Neuronal stem cell (in vitro differentiated cells): ENCODE measurements at regions not wholly inside any gene's neighbourhood (a gene's known extent, or its start where the extent isn't known, plus 50 kb on each side); places are given as distances from the start of the nearest gene placed in this dataset.

Experiments used
- DNase-seq: peaks from one replicate; pipeline ENCODE4 v3.0.0-alpha.2; 2013; ENCODE audit warnings: low spot score
- H2AFZ ChIP-seq: one replicate; pipeline ENCODE4 v1.6.1; 2013; ENCODE audit warnings: mild to moderate bottlenecking, low read length, inconsistent platforms
- H2AK5ac ChIP-seq: 2 replicates; pipeline ENCODE4 v1.6.1; 2013; ENCODE audit warnings: low read depth, mild to moderate bottlenecking, inconsistent platforms, low read length, moderate library complexity, mixed read lengths
- H2BK120ac ChIP-seq: 2 replicates; pipeline ENCODE4 v1.6.1; 2013; ENCODE audit warnings: low read depth, mild to moderate bottlenecking, inconsistent platforms, low read length, moderate library complexity, mixed read lengths
- H2BK12ac ChIP-seq: one replicate; pipeline ENCODE4 v1.6.1; 2013; ENCODE audit warnings: low read length, inconsistent platforms
- H2BK15ac ChIP-seq: 2 replicates; pipeline ENCODE4 v1.6.1; 2013; ENCODE audit warnings: mild to moderate bottlenecking, low read length, inconsistent platforms, mixed read lengths
- H2BK5ac ChIP-seq: one replicate; pipeline ENCODE4 v1.6.1; 2013; ENCODE audit warnings: inconsistent platforms, mild to moderate bottlenecking, low read length, moderate library complexity
- H3K14ac ChIP-seq: one replicate; pipeline ENCODE4 v1.6.1; 2013; ENCODE audit warnings: low read length, inconsistent platforms
- H3K18ac ChIP-seq: 2 replicates; pipeline ENCODE4 v1.6.1; 2013; ENCODE audit warnings: low read length, inconsistent platforms
- H3K23ac ChIP-seq: 2 replicates; pipeline ENCODE4 v1.6.1; 2013; ENCODE audit warnings: low read depth, mild to moderate bottlenecking, mixed read lengths, low read length, inconsistent platforms; ENCODE audit not compliant: poor library complexity
- H3K27ac ChIP-seq: replicated peaks from 3 replicates; pipeline ENCODE4 v1.5.1; 2013; ENCODE audit warnings: low read length, inconsistent platforms
- H3K27me3 ChIP-seq, 3 experiments: 2 replicates each; pipeline ENCODE4 v1.6.1; 2013; ENCODE audit warnings: low read length in 3 of 3, mild to moderate bottlenecking in 2 of 3, inconsistent platforms in 1 of 3, low read depth in 1 of 3, mixed read lengths in 1 of 3, moderate library complexity in 1 of 3; ENCODE audit not compliant: control insufficient read depth in 3 of 3, insufficient read depth in 3 of 3
- H3K36me3 ChIP-seq, 2 donors: replicated peaks in 1 of 2; 2 replicates each; pipeline ENCODE4 v1.6.1; 2013; ENCODE audit warnings: low read length in 2 of 2; ENCODE audit not compliant: control insufficient read depth in 2 of 2, insufficient read depth in 2 of 2
- H3K4ac ChIP-seq: 2 replicates; pipeline ENCODE4 v1.6.1; 2013; ENCODE audit warnings: inconsistent platforms, mild to moderate bottlenecking, low read length, moderate library complexity
- H3K4me1 ChIP-seq, 2 donors: 1 replicate in 1 of 2; 2 replicates in 1 of 2; pipeline ENCODE4 v1.6.1; 2013; ENCODE audit warnings: low read length in 2 of 2, low read depth in 1 of 2; ENCODE audit not compliant: control insufficient read depth in 2 of 2, insufficient read depth in 1 of 2
- H3K4me2 ChIP-seq: one replicate; pipeline ENCODE4 v1.6.1; 2013; ENCODE audit warnings: mild to moderate bottlenecking, low read length, inconsistent platforms; ENCODE audit not compliant: insufficient read depth, poor library complexity, severe bottlenecking
- H3K4me3 ChIP-seq, 2 donors: 2 replicates each; pipeline ENCODE4 v1.5.1; 2013; ENCODE audit warnings: low read length in 2 of 2, mild to moderate bottlenecking in 2 of 2, inconsistent platforms in 1 of 2, moderate library complexity in 1 of 2
- H3K79me1 ChIP-seq: one replicate; pipeline ENCODE4 v1.6.1; 2013; ENCODE audit warnings: low read depth, mild to moderate bottlenecking, inconsistent platforms, low read length, moderate library complexity
- H3K9ac ChIP-seq: one replicate; pipeline ENCODE4 v1.6.1; 2013; ENCODE audit warnings: mild to moderate bottlenecking, low read depth, low read length, inconsistent platforms; ENCODE audit not compliant: poor library complexity
- H3K9me3 ChIP-seq, 2 donors: replicated peaks in 1 of 2; 2 replicates each; pipeline versions ENCODE3 to v1.6.1; 2013; ENCODE audit warnings: low read length in 2 of 2, mild to moderate bottlenecking in 2 of 2, inconsistent platforms in 1 of 2, low read depth in 1 of 2, mixed read lengths in 1 of 2, moderate library complexity in 1 of 2; ENCODE audit not compliant: control insufficient read depth in 2 of 2, insufficient read depth in 1 of 2
- H4K8ac ChIP-seq: one replicate; pipeline ENCODE4 v1.6.1; 2013; ENCODE audit warnings: low read depth, mild to moderate bottlenecking, inconsistent platforms, low read length, moderate library complexity
- H4K91ac ChIP-seq: one replicate; pipeline ENCODE4 v1.6.1; 2013; ENCODE audit warnings: low read length, low read depth, mild to moderate bottlenecking, inconsistent platforms; ENCODE audit not compliant: poor library complexity
- WGBS, 2 donors: extraction: QIAGEN DNeasy Blood & Tissue Kit; methylation state at CpG; one replicate each; pipeline ENCODE4 v1.1.7; 2013; ENCODE audit warnings: missing lambda C conversion rate in 2 of 2, mixed read lengths in 1 of 2; ENCODE audit not compliant: insufficient read length in 2 of 2, insufficient replicate concordance in 1 of 2; ENCODE audit errors: extremely low coverage in 2 of 2; 5-methylcytosine and 5-hydroxymethylcytosine counted together

DNA sequence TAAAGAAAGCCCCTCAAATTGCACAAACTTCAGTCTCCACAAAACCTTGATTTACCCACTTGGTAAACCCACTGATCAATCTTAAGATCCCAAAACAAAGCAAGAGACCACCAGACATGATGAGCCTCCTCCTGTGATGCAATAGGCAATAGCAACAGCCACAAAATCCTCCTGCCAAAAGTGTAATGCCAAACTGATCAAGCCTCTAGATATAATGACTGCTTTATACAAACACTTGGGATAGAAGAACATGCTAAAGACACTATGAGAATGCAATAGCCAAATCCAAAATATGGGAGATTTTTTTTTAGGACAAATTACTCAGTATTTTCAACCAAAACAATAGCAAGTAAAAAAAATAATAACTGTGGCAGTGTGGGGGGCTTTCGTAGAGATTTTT is 64.9 kb upstream of the PTGFRN start:
- Histone ChIP-seq H3K4me1 (no peaks in the 10 kb centered on the region), H2AFZ (no peak overlapping the region), H3K4ac (no peak overlapping the region), H3K23ac (no peak overlapping the region), H2BK15ac (no peak overlapping the region), H3K4me2 (no peak overlapping the region), H3K36me3 (no peaks in the 10 kb centered on the region), H3K14ac (no peak overlapping the region), H3K79me1 (no peaks in the 10 kb centered on the region), H4K8ac (no peak overlapping the region), H2BK120ac (no peak overlapping the region), H2AK5ac (no peak overlapping the region), H3K27me3 (no peaks in the 10 kb centered on the region), H2BK5ac (no peak overlapping the region), H4K91ac (no peak overlapping the region), H3K27ac (no peak overlapping the region), H3K4me3 (no peak overlapping the region), H2BK12ac (no peak overlapping the region), H3K9ac (no peak overlapping the region), H3K9me3 (no peaks in the 10 kb centered on the region), H3K18ac (no peak overlapping the region)
- DNase-seq = no peak
- no CpG with 5 or more reads among the region's 1 CpG for WGBS, 2 donors

DNA sequence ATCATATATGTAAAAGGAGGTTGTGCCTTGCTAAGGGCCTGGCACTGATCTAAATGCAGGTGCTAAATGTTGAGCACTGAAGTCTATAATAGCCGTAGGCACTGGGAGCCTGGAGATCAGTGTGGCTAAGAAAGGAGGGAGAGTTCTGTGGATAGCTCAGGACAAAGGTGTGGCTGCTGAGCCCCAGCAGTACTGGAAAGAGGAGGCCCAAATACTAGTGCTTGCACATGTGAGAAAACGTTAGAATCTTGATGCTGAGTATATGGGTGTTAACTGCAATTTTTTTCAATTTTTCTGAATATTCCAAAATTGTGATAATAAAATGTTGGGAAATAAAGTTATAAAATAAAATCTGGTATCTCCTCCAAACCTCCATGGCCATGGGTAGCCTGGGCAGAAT is 62.5 kb upstream of the PTGFRN start:
- H3K27ac ChIP-seq = no peak overlapping the region
- no CpG with 5 or more reads among the region's 2 CpGs for WGBS, 2 donors

DNA sequence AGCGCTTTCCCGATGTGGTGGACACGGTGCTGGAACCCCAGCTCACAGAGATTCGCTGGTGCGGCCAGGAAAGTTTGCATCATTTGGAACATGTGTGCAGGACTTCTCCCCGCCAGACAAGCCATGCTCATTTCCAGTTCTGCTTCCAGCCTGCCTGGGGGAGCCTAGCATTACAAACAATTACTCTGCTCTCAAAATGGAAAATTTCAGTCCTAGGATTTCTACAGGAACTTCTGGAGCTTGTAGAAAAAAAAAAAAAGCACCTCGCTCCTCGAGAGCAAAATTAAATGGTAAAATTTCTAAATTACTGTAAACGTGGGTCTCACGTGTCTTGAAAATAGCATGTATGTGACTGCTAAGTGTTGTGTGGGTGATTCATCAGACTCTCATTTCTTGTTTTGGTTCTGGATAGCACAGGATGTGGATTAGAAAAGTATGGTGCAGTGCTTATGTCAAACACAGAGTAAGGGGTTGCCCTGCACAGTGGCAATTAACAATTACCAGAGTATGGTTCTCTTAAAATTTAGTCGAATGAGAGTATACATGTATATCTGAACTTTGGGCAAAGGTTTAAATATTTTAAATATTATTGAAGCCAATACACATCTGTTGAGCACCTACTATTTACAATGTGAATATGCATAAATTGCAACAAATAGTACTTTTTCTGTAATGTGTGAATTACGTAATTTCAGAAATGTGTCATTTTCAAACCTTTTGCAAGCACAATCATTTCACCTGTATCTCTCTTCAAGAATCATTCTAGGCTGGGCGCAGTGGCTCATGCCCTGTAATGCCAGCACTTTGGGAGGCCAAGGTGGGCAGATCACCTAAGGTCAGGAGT is 61.8 kb upstream of the PTGFRN start:
- no CpG with 5 or more reads among the region's 13 CpGs for WGBS, 2 donors
- Histone ChIP-seq H3K4me3 (no peak overlapping the region), H3K27ac (no peak overlapping the region)

More for the DNA sequence above, 62.5 kb upstream of the PTGFRN start:
- H3K4me2 ChIP-seq = no peak overlapping the region
- no peak overlapping the region for H3K9ac ChIP-seq
- H3K27me3 ChIP-seq = no peaks in the 10 kb centered on the region
- H3K18ac ChIP-seq = no peak overlapping the region
- no peaks in the 10 kb centered on the region for H3K36me3 ChIP-seq
- H2AK5ac ChIP-seq = no peak overlapping the region
- no peak overlapping the region for H3K14ac ChIP-seq
- H3K23ac ChIP-seq = no peak overlapping the region
- no peak overlapping the region for H3K4ac ChIP-seq
- no peak overlapping the region for H4K8ac ChIP-seq
- no peak overlapping the region for H4K91ac ChIP-seq
- no peak for DNase-seq
- peaks cover 0 to 5% of the 10 kb centered on the region in 2 donors for H3K4me1 ChIP-seq
- no peaks in the 10 kb centered on the region for H3K79me1 ChIP-seq
- no peak overlapping the region for H3K4me3 ChIP-seq
- no peak overlapping the region for H2BK5ac ChIP-seq
- H2BK120ac ChIP-seq = no peak overlapping the region
- no peak overlapping the region for H2BK12ac ChIP-seq
- H3K9me3 ChIP-seq = no peaks in the 10 kb centered on the region
- no peak overlapping the region for H2BK15ac ChIP-seq
- H2AFZ ChIP-seq = no peak overlapping the region

DNA sequence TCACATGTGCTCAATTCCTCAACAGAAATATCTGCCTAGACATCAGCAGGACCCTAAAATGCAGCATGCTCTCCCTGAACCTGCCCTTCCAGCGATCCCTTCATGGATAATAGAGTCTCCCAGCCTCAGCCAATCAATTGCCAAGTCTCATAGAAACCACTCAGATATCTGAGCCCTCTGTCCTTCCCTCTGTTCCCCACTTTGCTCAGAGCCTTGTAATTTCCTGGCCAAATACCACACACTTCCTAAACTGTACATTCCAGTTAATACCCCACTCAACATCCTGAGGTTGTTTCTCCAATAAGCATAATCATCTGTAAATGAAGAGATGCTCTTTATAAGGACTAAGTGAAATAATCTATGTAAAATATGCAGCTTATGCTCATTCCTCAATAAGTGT is 59.3 kb upstream of the PTGFRN start:
- H3K14ac ChIP-seq = no peak overlapping the region
- no peaks in the 10 kb centered on the region for H3K27me3 ChIP-seq
- H2AK5ac ChIP-seq = no peak overlapping the region
- no CpG with 5 or more reads among the region's 1 CpG for WGBS, 2 donors
- H3K27ac ChIP-seq = no peak overlapping the region
- no peak overlapping the region for H3K18ac ChIP-seq
- H2BK5ac ChIP-seq = no peak overlapping the region
- no peaks in the 10 kb centered on the region for H3K36me3 ChIP-seq
- H3K4ac ChIP-seq = no peak overlapping the region
- H2BK12ac ChIP-seq = no peak overlapping the region
- H3K4me2 ChIP-seq = no peak overlapping the region
- no peaks in the 10 kb centered on the region for H3K9me3 ChIP-seq
- H3K4me1 ChIP-seq = peaks cover 19 to 25% of the 10 kb centered on the region in 2 donors
- H2BK120ac ChIP-seq = no peak overlapping the region
- no peak overlapping the region for H3K23ac ChIP-seq
- H2BK15ac ChIP-seq = no peak overlapping the region
- H4K8ac ChIP-seq = no peak overlapping the region
- no peak overlapping the region for H3K4me3 ChIP-seq
- no peak for DNase-seq
- no peak overlapping the region for H2AFZ ChIP-seq
- H4K91ac ChIP-seq = no peak overlapping the region
- H3K9ac ChIP-seq = no peak overlapping the region
- H3K79me1 ChIP-seq = no peaks in the 10 kb centered on the region

More for the DNA sequence above, 61.8 kb upstream of the PTGFRN start:
- no peak overlapping the region for H3K9ac ChIP-seq
- H4K8ac ChIP-seq = no peak overlapping the region
- no peak overlapping the region for H2AFZ ChIP-seq
- DNase-seq = no peak
- H2BK5ac ChIP-seq = no peak overlapping the region
- peaks cover 2 to 12% of the 10 kb centered on the region in 2 donors for H3K4me1 ChIP-seq
- no peaks in the 10 kb centered on the region for H3K9me3 ChIP-seq
- H2BK120ac ChIP-seq = no peak overlapping the region
- no peak overlapping the region for H3K14ac ChIP-seq
- no peak overlapping the region for H3K23ac ChIP-seq
- H2BK15ac ChIP-seq = no peak overlapping the region
- H4K91ac ChIP-seq = no peak overlapping the region
- no peak overlapping the region for H3K4me2 ChIP-seq
- H3K36me3 ChIP-seq = no peaks in the 10 kb centered on the region
- no peak overlapping the region for H3K4ac ChIP-seq
- H3K27me3 ChIP-seq = no peaks in the 10 kb centered on the region
- H2BK12ac ChIP-seq = no peak overlapping the region
- no peaks in the 10 kb centered on the region for H3K79me1 ChIP-seq
- no peak overlapping the region for H3K18ac ChIP-seq
- no peak overlapping the region for H2AK5ac ChIP-seq
